ENCODE measurements at regions not wholly inside any gene's neighbourhood (a gene's known extent, or its start where the extent isn't known, plus 50 kb on each side); places are given as distances from the start of the nearest gene placed in this dataset.

GRCh38 chr12:105949391-105949790 is 189.4 kb downstream of the NUAK1 start (continued):
- TF ChIP-seq ZNF274 (IDR thresholded peaks at IDR 0.05; ENCODE audit: low read depth, low read length) (no peak), CBX3 (IDR thresholded peaks at IDR 0.05; ENCODE audit: low read depth) (no peak)

GRCh38 chr12:105951732-105952131 is 187.0 kb downstream of the NUAK1 start:
- CTCF ChIA-PET, result no interaction called here
- Histone ChIP-seq H3K4me3 (replicated peaks in 1 of 2; ENCODE audit: low read depth in 1 of 2, low read length in 2 of 2) (no peak overlapping the region), H3K4me2 (ENCODE audit: low read length) (no peak overlapping the region), H3K9ac (ENCODE audit: low read length) (no peak overlapping the region), H3K9me3 (ENCODE audit: control insufficient read depth in 1 of 2, insufficient read depth in 1 of 2, low read depth in 1 of 2, low read length in 2 of 2) (0 out of 4 replicates have a peak, but pooled peaks cover 0 to 4% of the 10 kb centered on the region in 2 experiments), H3K9me2 (ENCODE audit: insufficient read depth) (no peaks in the 10 kb centered on the region), H3K27me3 (ENCODE audit: insufficient read depth, low read length) (peaks cover 8% of the 10 kb centered on the region; the same call in 1 of the 2 replicates), H4K20me1 (ENCODE audit: insufficient read depth) (no peaks in the 10 kb centered on the region), H3K79me2 (ENCODE audit: insufficient read depth, low read length) (no peaks in the 10 kb centered on the region), H3K4me1 (ENCODE audit: control insufficient read depth in 1 of 2, insufficient read depth in 2 of 2, low read length in 2 of 2) (no peaks in the 10 kb centered on the region), H3K27ac (ENCODE audit: low read depth, low read length) (no peak overlapping the region), H3K36me3 (ENCODE audit: control insufficient read depth in 1 of 2, insufficient read depth in 2 of 2, low read length in 2 of 2) (no peaks in the 10 kb centered on the region), H2AFZ (ENCODE audit: low read depth, low read length, poor library complexity, severe bottlenecking) (no peak overlapping the region)
- RAD21 ChIA-PET (ENCODE audit: low non-redundant PET in 1 of 2, low total read pairs in 2 of 2, uncharacterized antibody in 2 of 2, unreplicated experiment in 2 of 2), result no interaction called here
- intact Hi-C loops (cut with micrococcal nuclease), result no loop called here
- POLR2A ChIA-PET, result no interaction called here
- no peak for DNase-seq (ENCODE audit: low read depth, low spot score)
- TF ChIP-seq ZNF274 (IDR thresholded peaks at IDR 0.05; ENCODE audit: low read depth, low read length) (no peak), CTCF (IDR thresholded peaks at IDR 0.05 in 2 of 3, conservative IDR thresholded peaks at IDR 0.05 in 1 of 3; ENCODE audit: borderline replicate concordance in 1 of 3, insufficient read depth in 1 of 3, low read depth in 2 of 3, low read length in 2 of 3) (no peak), YY1 (IDR thresholded peaks at IDR 0.05; ENCODE audit: extremely low read depth, insufficient replicate concordance, low read depth, low read length) (no peak), ZBTB33 (IDR thresholded peaks at IDR 0.05; ENCODE audit: extremely low read depth, insufficient replicate concordance, low read length) (no peak), TCF7L2 (IDR thresholded peaks at IDR 0.05; ENCODE audit: borderline replicate concordance, extremely low read depth, insufficient read depth, insufficient read length) (no peak), POLR2A (IDR thresholded peaks at IDR 0.05; ENCODE audit: borderline replicate concordance, extremely low read depth, insufficient read depth, insufficient read length) (no peak), MAX (IDR thresholded peaks at IDR 0.05) (no peak), POLR2AphosphoS5 (IDR thresholded peaks at IDR 0.05; ENCODE audit: low read depth, low read length) (no peak), EZH2phosphoT487 (IDR thresholded peaks at IDR 0.05; ENCODE audit: borderline replicate concordance) (no peak), REST (IDR thresholded peaks at IDR 0.05; ENCODE audit: low read depth) (no peak), SRF (IDR thresholded peaks at IDR 0.05; ENCODE audit: low read depth) (no peak)
- BruUV-seq (replicated peaks), result no TSS peak
- no peak for ATAC-seq
